WTC11 (cell line): ENCODE measurements at regions not wholly inside any gene's neighbourhood (a gene's known extent, or its start where the extent isn't known, plus 50 kb on each side); places are given as distances from the start of the nearest gene placed in this dataset.

ENCODE experiments used
- ATF1 ChIP-seq: sonication (generic); formaldehyde crosslinking; IDR thresholded peaks from 2 replicates; pipeline ENCODE4 v1.8.1; 2023; ENCODE audit warnings: mild to moderate bottlenecking, moderate library complexity, missing genetic modification reagents
- JUN ChIP-seq: sonication (generic); formaldehyde crosslinking; IDR thresholded peaks from 2 replicates; pipeline ENCODE4 v1.8.0; 2023; ENCODE audit warnings: mild to moderate bottlenecking, missing genetic modification reagents
- ZBTB21 ChIP-seq: sonication (generic); formaldehyde crosslinking; IDR thresholded peaks from 2 replicates; pipeline ENCODE4 v1.8.1; 2023; ENCODE audit warnings: mild to moderate bottlenecking, missing genetic modification reagents, borderline replicate concordance
- TF ChIP-seq, protein P1 (sequence below): fragments of 200-600 bp; IDR thresholded peaks from 2 replicates; pipeline ENCODE4 v1.8.0; 2022; ENCODE audit warnings: antibody characterized with exemption
- TF ChIP-seq, protein P2 (sequence below): sonication (generic); formaldehyde crosslinking; IDR thresholded peaks from 2 replicates; pipeline ENCODE4 v1.8.0; 2022; ENCODE audit warnings: mild to moderate bottlenecking, missing genetic modification reagents
- TF ChIP-seq, protein P3 (sequence below): sonication (generic); formaldehyde crosslinking; IDR thresholded peaks from 2 replicates; pipeline ENCODE4 v1.8.0; 2022; ENCODE audit warnings: mild to moderate bottlenecking, missing genetic modification reagents
- TF ChIP-seq, protein P4 (sequence below): sonication (generic); formaldehyde crosslinking; IDR thresholded peaks from 2 replicates; pipeline ENCODE4 v1.8.0; 2022; ENCODE audit warnings: mild to moderate bottlenecking, missing genetic modification reagents

DNA sequence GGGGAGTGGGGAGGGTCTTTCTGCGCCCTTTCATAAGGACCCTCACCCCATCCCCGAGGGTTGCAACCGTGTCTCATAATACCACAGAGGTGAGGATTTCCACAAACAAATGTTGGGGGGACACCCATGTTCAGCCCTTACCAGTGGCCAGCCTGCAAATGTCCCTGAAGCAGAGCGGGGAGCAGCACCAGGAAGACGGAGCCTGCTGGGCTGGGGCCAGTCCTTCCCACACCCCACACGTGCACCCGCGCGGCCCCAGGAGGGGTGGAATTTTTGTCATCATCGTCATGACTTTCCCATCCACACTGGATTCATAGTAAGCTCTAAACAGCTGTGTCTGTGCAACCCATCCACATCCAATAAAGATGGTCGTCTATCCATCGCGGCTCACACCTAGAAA, 409.8 kb downstream of the BRD1 start:
- TF ChIP-seq, protein P1, sequence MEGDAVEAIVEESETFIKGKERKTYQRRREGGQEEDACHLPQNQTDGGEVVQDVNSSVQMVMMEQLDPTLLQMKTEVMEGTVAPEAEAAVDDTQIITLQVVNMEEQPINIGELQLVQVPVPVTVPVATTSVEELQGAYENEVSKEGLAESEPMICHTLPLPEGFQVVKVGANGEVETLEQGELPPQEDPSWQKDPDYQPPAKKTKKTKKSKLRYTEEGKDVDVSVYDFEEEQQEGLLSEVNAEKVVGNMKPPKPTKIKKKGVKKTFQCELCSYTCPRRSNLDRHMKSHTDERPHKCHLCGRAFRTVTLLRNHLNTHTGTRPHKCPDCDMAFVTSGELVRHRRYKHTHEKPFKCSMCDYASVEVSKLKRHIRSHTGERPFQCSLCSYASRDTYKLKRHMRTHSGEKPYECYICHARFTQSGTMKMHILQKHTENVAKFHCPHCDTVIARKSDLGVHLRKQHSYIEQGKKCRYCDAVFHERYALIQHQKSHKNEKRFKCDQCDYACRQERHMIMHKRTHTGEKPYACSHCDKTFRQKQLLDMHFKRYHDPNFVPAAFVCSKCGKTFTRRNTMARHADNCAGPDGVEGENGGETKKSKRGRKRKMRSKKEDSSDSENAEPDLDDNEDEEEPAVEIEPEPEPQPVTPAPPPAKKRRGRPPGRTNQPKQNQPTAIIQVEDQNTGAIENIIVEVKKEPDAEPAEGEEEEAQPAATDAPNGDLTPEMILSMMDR: no peak
- TF ChIP-seq ATF1 (CRISPR knock-in tag) (no peak), ZBTB21 (CRISPR knock-in tag) (no peak), JUN (no peak)
- TF ChIP-seq, protein P2, sequence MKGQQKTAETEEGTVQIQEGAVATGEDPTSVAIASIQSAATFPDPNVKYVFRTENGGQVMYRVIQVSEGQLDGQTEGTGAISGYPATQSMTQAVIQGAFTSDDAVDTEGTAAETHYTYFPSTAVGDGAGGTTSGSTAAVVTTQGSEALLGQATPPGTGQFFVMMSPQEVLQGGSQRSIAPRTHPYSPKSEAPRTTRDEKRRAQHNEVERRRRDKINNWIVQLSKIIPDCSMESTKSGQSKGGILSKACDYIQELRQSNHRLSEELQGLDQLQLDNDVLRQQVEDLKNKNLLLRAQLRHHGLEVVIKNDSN (CRISPR knock-in tag): no peak
- TF ChIP-seq, protein P3, sequence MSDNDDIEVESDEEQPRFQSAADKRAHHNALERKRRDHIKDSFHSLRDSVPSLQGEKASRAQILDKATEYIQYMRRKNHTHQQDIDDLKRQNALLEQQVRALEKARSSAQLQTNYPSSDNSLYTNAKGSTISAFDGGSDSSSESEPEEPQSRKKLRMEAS: no peak
- TF ChIP-seq, protein P4, sequence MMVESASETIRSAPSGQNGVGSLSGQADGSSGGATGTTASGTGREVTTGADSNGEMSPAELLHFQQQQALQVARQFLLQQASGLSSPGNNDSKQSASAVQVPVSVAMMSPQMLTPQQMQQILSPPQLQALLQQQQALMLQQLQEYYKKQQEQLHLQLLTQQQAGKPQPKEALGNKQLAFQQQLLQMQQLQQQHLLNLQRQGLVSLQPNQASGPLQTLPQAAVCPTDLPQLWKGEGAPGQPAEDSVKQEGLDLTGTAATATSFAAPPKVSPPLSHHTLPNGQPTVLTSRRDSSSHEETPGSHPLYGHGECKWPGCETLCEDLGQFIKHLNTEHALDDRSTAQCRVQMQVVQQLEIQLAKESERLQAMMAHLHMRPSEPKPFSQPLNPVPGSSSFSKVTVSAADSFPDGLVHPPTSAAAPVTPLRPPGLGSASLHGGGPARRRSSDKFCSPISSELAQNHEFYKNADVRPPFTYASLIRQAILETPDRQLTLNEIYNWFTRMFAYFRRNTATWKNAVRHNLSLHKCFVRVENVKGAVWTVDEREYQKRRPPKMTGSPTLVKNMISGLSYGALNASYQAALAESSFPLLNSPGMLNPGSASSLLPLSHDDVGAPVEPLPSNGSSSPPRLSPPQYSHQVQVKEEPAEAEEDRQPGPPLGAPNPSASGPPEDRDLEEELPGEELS: no peak
